Heart right ventricle (tissue), 16 donors: ENCODE measurements at regions not wholly inside any gene's neighbourhood (a gene's known extent, or its start where the extent isn't known, plus 50 kb on each side); places are given as distances from the start of the nearest gene placed in this dataset.

Source experiments
- ATAC-seq, 8 donors: fragments of 200-7000 bp; cut with Tn5 transposase; one replicate each; pipeline ENCODE4 v1.9.1; 2020; ENCODE audit warnings: mild to moderate bottlenecking in 8 of 8, moderate library complexity in 8 of 8, moderate number of reproducible peaks in 1 of 8
- DNase-seq, 2 donors: peaks; one replicate each; pipeline ENCODE4 v3.0.0-alpha.2; 2020
- H3K27ac ChIP-seq, 10 donors: fragments of 200-600 bp; sonication (generic) in 2 of 10; one replicate each; pipeline versions ENCODE4 v1.5.0 to v1.8.0; 2020 to 2022; ENCODE audit warnings: mild to moderate bottlenecking in 3 of 10
- H3K27me3 ChIP-seq, 7 donors: fragments of 200-600 bp; one replicate each; pipeline ENCODE4 v1.8.0; 2021 to 2022; ENCODE audit warnings: mild to moderate bottlenecking in 2 of 7
- H3K36me3 ChIP-seq, 9 donors: fragments of 200-600 bp; sonication (generic) in 1 of 9; one replicate each; pipeline versions ENCODE4 v1.5.0 to v1.8.0; 2020 to 2022; ENCODE audit warnings: mild to moderate bottlenecking in 2 of 9
- H3K4me1 ChIP-seq, 9 donors: fragments of 200-600 bp; sonication (generic) in 1 of 9; one replicate each; pipeline versions ENCODE4 v1.5.0 to v1.8.0; 2020 to 2022; ENCODE audit warnings: mild to moderate bottlenecking in 4 of 9
- H3K4me3 ChIP-seq, 10 donors: fragments of 200-600 bp; sonication (generic) in 2 of 10; one replicate each; pipeline versions ENCODE4 v1.5.0 to v1.8.0; 2020 to 2022; ENCODE audit warnings: mild to moderate bottlenecking in 7 of 10, moderate library complexity in 2 of 10
- H3K9me3 ChIP-seq, 11 donors: fragments of 200-600 bp in 10 of 11; sonication (generic) in 2 of 11; one replicate each; pipeline versions ENCODE4 v1.5.0 to v1.8.0; 2013 to 2022; ENCODE audit warnings: mild to moderate bottlenecking in 2 of 11, control low read depth in 1 of 11, moderate library complexity in 1 of 11
- CTCF ChIP-seq, 9 donors: fragments of 200-600 bp; sonication (generic) in 2 of 9; IDR thresholded peaks; one replicate each; pipeline versions ENCODE4 v1.5.0 to v1.8.0; 2021 to 2022; ENCODE audit warnings: antibody characterized with exemption in 9 of 9, mild to moderate bottlenecking in 5 of 9, moderate library complexity in 1 of 9
- WGBS, 2 donors: extraction: QIAGEN DNeasy Blood & Tissue Kit; methylation state at CpG; one replicate each; pipeline ENCODE4 v1.1.7; 2013; ENCODE audit warnings: inconsistent platforms in 1 of 2; 5-methylcytosine and 5-hydroxymethylcytosine counted together
- intact Hi-C, 10 donors: fragments of 100-400 bp; cut with DNase I; formaldehyde crosslinking; loops; one replicate each; pipeline versions ENCODE4 v1.11.1 to v1.14.2; 2022
- donor health status: Arrhythmogenic right ventricular cardiomyopathy.
- donor health status: ischemic (EF 13 %, LVEDD 7.1; RV severe dilation, severe dysfunction).
- donor health status: healthy with polysubstance abuse.
- donor health status: DM: no; HTN: yes; CAD: no.
- donor health status: DM: no; HTN: no; CAD: no.
- donor health status: ischemic (EF 25% LVEDD 6.9; RV normal size, moderate dysfunction).
- donor health status: ischemic (EF 25% LVEDD 5.7; RV mildly dilated, moderate dysfunction).
- donor health status: healthy.
- donor health status: DM: yes; HTN: yes; CAD: no.
- donor health status: Ischemic cardiomyopathy.
- donor health status: ischemic (EF 35%, LVEDD 5.7; RV mildly dilated, moderate dysfunction).
- donor health status: nonischemic (EF 11% LVEDD 7.7; RV severe dilation, severe dysfunction).
- donor health status: DM: yes; HTN: yes; CAD: no.
- donor health status: PGD.
- donor health status: ischemic (EF 29% LVEDD 5.4; RV normal size, mild dysfunction).
- donor health status: nonischemic (EF 23%, LVEDD 6.1; RV moderate dilation, normal function).

- ATAC-seq (no peak), DNase-seq (no peak)
- WGBS, 2 donors = 74 to 80% methylated on average over 6 of the region's 6 CpGs
- H3K27ac ChIP-seq = no peak overlapping the region
- H3K36me3 ChIP-seq = no peaks in the 10 kb centered on the region
- H3K4me1 ChIP-seq = no peaks in the 10 kb centered on the region
- no peaks in the 10 kb centered on the region for H3K9me3 ChIP-seq
- no peak overlapping the region for H3K4me3 ChIP-seq
- TF ChIP-seq CTCF (IDR thresholded peaks at IDR 0.05) = no peak
- intact Hi-C loops = no loop called here
- H3K27me3 ChIP-seq = no peaks in the 10 kb centered on the region
Measured at GRCh38 chr2:193806088-193806774, 1611.5 kb upstream of the TMEFF2 start.

GRCh38 chr2:193796847-193797246, 1602.1 kb upstream of the TMEFF2 start:
- Histone ChIP-seq H3K27me3 (no peaks in the 10 kb centered on the region), H3K27ac (no peak overlapping the region), H3K9me3 (peaks cover 0 to 6% (median 0%) of the 10 kb centered on the region in 11 donors), H3K36me3 (no peaks in the 10 kb centered on the region), H3K4me1 (no peaks in the 10 kb centered on the region), H3K4me3 (no peak overlapping the region)
- ATAC-seq (no peak), DNase-seq (no peak)
- 79 to 87% methylated on average over 1 of the region's 1 CpG for WGBS, 2 donors
- TF ChIP-seq CTCF (IDR thresholded peaks at IDR 0.05) = no peak
- intact Hi-C loops = no loop called here

- Histone ChIP-seq H3K36me3 (no peaks in the 10 kb centered on the region), H3K4me3 (no peak overlapping the region), H3K27ac (no peak overlapping the region), H3K9me3 (peaks cover 0 to 6% (median 0%) of the 10 kb centered on the region in 11 donors), H3K27me3 (no peaks in the 10 kb centered on the region), H3K4me1 (no peaks in the 10 kb centered on the region)
- intact Hi-C loops = no loop called here
- DNase-seq (no peak), ATAC-seq (no peak)
- no peak for TF ChIP-seq CTCF (IDR thresholded peaks at IDR 0.05)
- WGBS, 2 donors = 74 to 79% methylated on average over 6 of the region's 6 CpGs
Measured at GRCh38 chr2:193793914-193794313, 1599.2 kb upstream of the TMEFF2 start.

- Histone ChIP-seq H3K27ac (no peak overlapping the region), H3K9me3 (peaks cover 0 to 12% (median 0%) of the 10 kb centered on the region in 11 donors), H3K4me3 (no peak overlapping the region), H3K4me1 (no peaks in the 10 kb centered on the region), H3K27me3 (no peaks in the 10 kb centered on the region), H3K36me3 (no peaks in the 10 kb centered on the region)
- WGBS, 2 donors = 48 to 53% methylated on average over 2 of the region's 2 CpGs
- no peak for DNase-seq
- TF ChIP-seq CTCF (IDR thresholded peaks at IDR 0.05) = no peak
- intact Hi-C loops = no loop called here
- ATAC-seq = no peak
Measured at GRCh38 chr2:193783681-193784080, 1588.9 kb upstream of the TMEFF2 start.
